Gastrocnemius medialis (tissue), 4 donors: ENCODE measurements at regions not wholly inside any gene's neighbourhood (a gene's known extent, or its start where the extent isn't known, plus 50 kb on each side); places are given as distances from the start of the nearest gene placed in this dataset.
A peak's percentile ranks its signal among the peaks of the same experiment; 100 is the strongest.

Source experiments
- ATAC-seq, 2 donors: fragments of 150-250 bp; one replicate each; pipeline ENCODE4 v1.9.1; 2016
- DNase-seq, 2 donors: peaks; one replicate each; pipeline ENCODE4 v3.0.0-alpha.2; 2019
- H3K27ac ChIP-seq, 4 donors: fragments of 200-600 bp; sonication (generic); 1 replicate in 1 of 4; 2 replicates in 3 of 4; pipeline ENCODE4 v1.5.1; 2016 to 2018; ENCODE audit warnings: mild to moderate bottlenecking in 2 of 4, moderate library complexity in 1 of 4
- H3K27me3 ChIP-seq, 3 donors: fragments of 200-600 bp; sonication (generic) in 2 of 3; 1 replicate in 1 of 3; 2 replicates in 2 of 3; pipeline versions ENCODE4 v1.5.1 to v1.6.0; 2016 to 2019; ENCODE audit warnings: mild to moderate bottlenecking in 1 of 3, moderate library complexity in 1 of 3
- H3K36me3 ChIP-seq, 2 donors: fragments of 200-600 bp; sonication (generic) in 1 of 2; one replicate each; pipeline ENCODE4 v1.5.1; 2017 to 2018
- H3K4me1 ChIP-seq, 2 donors: fragments of 200-600 bp; sonication (generic) in 1 of 2; one replicate each; pipeline ENCODE4 v1.5.1; 2016 to 2017; ENCODE audit warnings: mild to moderate bottlenecking in 2 of 2
- H3K4me3 ChIP-seq, 4 donors: fragments of 200-600 bp; sonication (generic) in 3 of 4; 1 replicate in 1 of 4; 2 replicates in 3 of 4; pipeline ENCODE4 v1.5.1; 2016 to 2019; ENCODE audit warnings: mild to moderate bottlenecking in 2 of 4
- H3K9me3 ChIP-seq, 3 donors: fragments of 200-600 bp; sonication (generic) in 2 of 3; 1 replicate in 1 of 3; 2 replicates in 2 of 3; pipeline ENCODE4 v1.5.1; 2016 to 2019
- POLR2A ChIP-seq, 2 donors: fragments of 450-650 bp; IDR thresholded peaks; one replicate each; pipeline ENCODE4 v1.6.1; 2017; ENCODE audit warnings: antibody characterized with exemption in 2 of 2, mild to moderate bottlenecking in 2 of 2, moderate library complexity in 2 of 2
- in situ Hi-C, 4 donors: fragments of 200-750 bp; cut with MboI; loops; one replicate each; pipeline versions ENCODE4 v1.15.0 to v1.8.0; 2017; ENCODE audit warnings: low sequenced_read_pairs in 4 of 4
- intact Hi-C: fragments of 100-400 bp; cut with DNase I; formaldehyde crosslinking; loops from one replicate; pipeline ENCODE4 v1.15.1; 2023; ENCODE audit warnings: low total_unique reads
- TF ChIP-seq, protein P1 (sequence below), 5 experiments: fragments of 450-650 bp in 3 of 5; fragments of 200-600 bp in 2 of 5; sonication (generic) in 2 of 5; IDR thresholded peaks in 4 of 5; conservative IDR thresholded peaks in 1 of 5; 1 replicate in 4 of 5; 2 replicates in 1 of 5; pipeline ENCODE4 v1.5.1; 2016 to 2019; ENCODE audit warnings: antibody characterized with exemption in 5 of 5, mild to moderate bottlenecking in 3 of 5, moderate library complexity in 3 of 5

GRCh38 chr12:92650228-92650822 is 52.5 kb upstream of the PLEKHG7 start:
- in situ Hi-C loops (loop anchor here in 1 of 4 donors (25.0 kb wide), 1 partner anchor 1688 kb away; the partner anchor contains the start of gene CCER1), intact Hi-C loops (loop anchor here (1.0 kb wide), 1 partner anchor 1268 kb away; no protein-coding TSS in a partner anchor)
- no peak for ATAC-seq
- H3K27me3 ChIP-seq, result no peaks in the 10 kb centered on the region
- H3K4me1 ChIP-seq, result peaks cover 0 to 2% of the 10 kb centered on the region in 2 donors
- DNase-seq, result no peak
- TF ChIP-seq, protein P1, sequence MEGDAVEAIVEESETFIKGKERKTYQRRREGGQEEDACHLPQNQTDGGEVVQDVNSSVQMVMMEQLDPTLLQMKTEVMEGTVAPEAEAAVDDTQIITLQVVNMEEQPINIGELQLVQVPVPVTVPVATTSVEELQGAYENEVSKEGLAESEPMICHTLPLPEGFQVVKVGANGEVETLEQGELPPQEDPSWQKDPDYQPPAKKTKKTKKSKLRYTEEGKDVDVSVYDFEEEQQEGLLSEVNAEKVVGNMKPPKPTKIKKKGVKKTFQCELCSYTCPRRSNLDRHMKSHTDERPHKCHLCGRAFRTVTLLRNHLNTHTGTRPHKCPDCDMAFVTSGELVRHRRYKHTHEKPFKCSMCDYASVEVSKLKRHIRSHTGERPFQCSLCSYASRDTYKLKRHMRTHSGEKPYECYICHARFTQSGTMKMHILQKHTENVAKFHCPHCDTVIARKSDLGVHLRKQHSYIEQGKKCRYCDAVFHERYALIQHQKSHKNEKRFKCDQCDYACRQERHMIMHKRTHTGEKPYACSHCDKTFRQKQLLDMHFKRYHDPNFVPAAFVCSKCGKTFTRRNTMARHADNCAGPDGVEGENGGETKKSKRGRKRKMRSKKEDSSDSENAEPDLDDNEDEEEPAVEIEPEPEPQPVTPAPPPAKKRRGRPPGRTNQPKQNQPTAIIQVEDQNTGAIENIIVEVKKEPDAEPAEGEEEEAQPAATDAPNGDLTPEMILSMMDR (IDR thresholded peaks at IDR 0.05 in 4 of 5, conservative IDR thresholded peaks at IDR 0.05 in 1 of 5), result no peak
- no peak for TF ChIP-seq POLR2A (IDR thresholded peaks at IDR 0.05)
- no peak overlapping the region for H3K4me3 ChIP-seq
- no peaks in the 10 kb centered on the region for H3K9me3 ChIP-seq
- no peaks in the 10 kb centered on the region for H3K36me3 ChIP-seq
- no peak overlapping the region for H3K27ac ChIP-seq

DNA sequence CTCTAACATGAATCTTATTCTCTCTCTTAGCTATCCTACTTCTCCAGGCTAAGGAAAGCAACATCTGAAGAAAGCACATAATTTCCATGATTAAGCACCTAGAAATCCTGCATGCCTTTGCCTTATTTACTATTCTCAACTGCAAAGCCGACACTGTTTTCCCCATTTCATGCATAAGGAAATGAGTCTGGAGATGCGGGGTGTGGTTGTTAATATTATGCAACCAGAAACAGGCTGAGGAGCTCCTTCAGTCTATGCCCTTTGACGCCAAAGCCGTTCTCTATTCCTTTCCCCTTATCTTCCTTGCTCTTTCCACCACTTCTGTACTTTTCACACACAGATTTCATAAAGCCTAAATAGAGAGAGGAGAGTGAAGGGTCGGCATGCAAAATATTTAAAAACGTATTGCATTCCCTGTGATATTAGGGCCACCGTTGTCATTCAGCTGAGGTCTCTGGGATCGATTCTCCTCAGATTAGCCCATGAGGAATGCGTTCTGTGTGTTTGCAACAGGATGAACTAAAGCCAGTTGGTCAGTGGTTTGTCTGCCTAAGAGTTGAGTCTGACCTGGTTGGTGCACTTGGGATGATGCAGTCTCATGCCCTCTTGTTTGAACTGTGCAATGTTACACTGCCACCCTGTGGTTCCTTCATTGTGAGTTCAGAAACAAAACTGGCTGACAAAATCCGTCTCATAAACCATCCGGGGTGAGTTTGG is 53.1 kb upstream of the PLEKHG7 start:
- Histone ChIP-seq H3K4me3 (no peak overlapping the region), H3K9me3 (no peaks in the 10 kb centered on the region), H3K27me3 (no peaks in the 10 kb centered on the region), H3K27ac (no peak overlapping the region), H3K36me3 (no peaks in the 10 kb centered on the region), H3K4me1 (no peaks in the 10 kb centered on the region)
- in situ Hi-C loops (loop anchor here in 3 of 4 donors (10.0 to 25.0 kb wide), 3 partner anchors 1262 to 1687 kb away; partner anchors contain the start of gene CCER1 (in 1 of the 3)), intact Hi-C loops (loop anchor here (1.0 to 5.0 kb wide), 2 partner anchors 1267 to 1287 kb away; no protein-coding TSS in a partner anchor)
- peak; percentile 16 to 26 for DNase-seq
- no peak for TF ChIP-seq POLR2A (IDR thresholded peaks at IDR 0.05)
- TF ChIP-seq, protein P1 (IDR thresholded peaks at IDR 0.05 in 4 of 5, conservative IDR thresholded peaks at IDR 0.05 in 1 of 5), result peak; percentile 44 to 69 (median 50)
- peak; percentile 83 to 89 for ATAC-seq

GRCh38 chr12:92648242-92649031 is 54.4 kb upstream of the PLEKHG7 start:
- intact Hi-C loops (loop anchor here (5.0 kb wide), 1 partner anchor 1286 kb away; no protein-coding TSS in a partner anchor), in situ Hi-C loops (loop anchor here in 3 of 4 donors (10.0 to 25.0 kb wide), 2 partner anchors 1261 to 1284 kb away; no protein-coding TSS in a partner anchor)
- no peak overlapping the region for H3K27ac ChIP-seq
- no peak for DNase-seq
- H3K4me3 ChIP-seq, result no peak overlapping the region
- no peak for ATAC-seq
- H3K27me3 ChIP-seq, result no peaks in the 10 kb centered on the region
- no peaks in the 10 kb centered on the region for H3K36me3 ChIP-seq
- no peaks in the 10 kb centered on the region for H3K9me3 ChIP-seq
- no peaks in the 10 kb centered on the region for H3K4me1 ChIP-seq
- TF ChIP-seq, protein P1 (IDR thresholded peaks at IDR 0.05 in 4 of 5, conservative IDR thresholded peaks at IDR 0.05 in 1 of 5), result no peak
- no peak for TF ChIP-seq POLR2A (IDR thresholded peaks at IDR 0.05)

- no peak for ATAC-seq
- in situ Hi-C loops, result loop anchor here in 3 of 4 donors (10.0 to 25.0 kb wide), 2 partner anchors 1254 to 1276 kb away; no protein-coding TSS in a partner anchor
- DNase-seq, result no peak
- H3K9me3 ChIP-seq, result no peaks in the 10 kb centered on the region
- no peak overlapping the region for H3K4me3 ChIP-seq
- no peaks in the 10 kb centered on the region for H3K4me1 ChIP-seq
- TF ChIP-seq POLR2A (IDR thresholded peaks at IDR 0.05), result no peak
- TF ChIP-seq, protein P1 (IDR thresholded peaks at IDR 0.05 in 4 of 5, conservative IDR thresholded peaks at IDR 0.05 in 1 of 5), result no peak
- no peak overlapping the region for H3K27ac ChIP-seq
- H3K27me3 ChIP-seq, result no peaks in the 10 kb centered on the region
- H3K36me3 ChIP-seq, result no peaks in the 10 kb centered on the region
- intact Hi-C loops, result no loop called here
Observed at GRCh38 chr12:92641291-92641690, 61.5 kb upstream of the PLEKHG7 start.
